ENCODE measurements at regions not wholly inside any gene's neighbourhood (a gene's known extent, or its start where the extent isn't known, plus 50 kb on each side); places are given as distances from the start of the nearest gene placed in this dataset.

DNA sequence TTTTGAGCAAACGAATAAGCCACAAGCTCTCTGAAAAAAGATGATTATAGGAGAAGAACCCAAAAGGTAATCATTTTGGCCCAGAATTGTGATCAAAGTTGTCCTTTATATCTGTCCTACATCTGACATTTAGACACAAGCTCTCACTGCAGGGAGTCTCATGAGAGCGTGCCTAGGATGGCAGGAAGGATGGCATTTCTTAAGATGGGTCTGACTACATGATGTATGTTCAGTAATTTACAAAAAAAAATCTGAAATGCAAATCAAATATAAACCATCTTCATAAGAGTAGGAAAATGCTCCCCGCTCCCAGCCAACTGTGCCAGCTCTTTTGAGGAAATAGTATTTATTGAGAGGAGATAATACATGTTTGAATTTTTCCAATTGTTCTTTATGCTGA is 81.0 kb upstream of the MBNL2 start:
- TF ChIP-seq, protein P1, sequence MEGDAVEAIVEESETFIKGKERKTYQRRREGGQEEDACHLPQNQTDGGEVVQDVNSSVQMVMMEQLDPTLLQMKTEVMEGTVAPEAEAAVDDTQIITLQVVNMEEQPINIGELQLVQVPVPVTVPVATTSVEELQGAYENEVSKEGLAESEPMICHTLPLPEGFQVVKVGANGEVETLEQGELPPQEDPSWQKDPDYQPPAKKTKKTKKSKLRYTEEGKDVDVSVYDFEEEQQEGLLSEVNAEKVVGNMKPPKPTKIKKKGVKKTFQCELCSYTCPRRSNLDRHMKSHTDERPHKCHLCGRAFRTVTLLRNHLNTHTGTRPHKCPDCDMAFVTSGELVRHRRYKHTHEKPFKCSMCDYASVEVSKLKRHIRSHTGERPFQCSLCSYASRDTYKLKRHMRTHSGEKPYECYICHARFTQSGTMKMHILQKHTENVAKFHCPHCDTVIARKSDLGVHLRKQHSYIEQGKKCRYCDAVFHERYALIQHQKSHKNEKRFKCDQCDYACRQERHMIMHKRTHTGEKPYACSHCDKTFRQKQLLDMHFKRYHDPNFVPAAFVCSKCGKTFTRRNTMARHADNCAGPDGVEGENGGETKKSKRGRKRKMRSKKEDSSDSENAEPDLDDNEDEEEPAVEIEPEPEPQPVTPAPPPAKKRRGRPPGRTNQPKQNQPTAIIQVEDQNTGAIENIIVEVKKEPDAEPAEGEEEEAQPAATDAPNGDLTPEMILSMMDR (IDR thresholded peaks at IDR 0.05), result no peak
- TF ChIP-seq POLR2A (IDR thresholded peaks at IDR 0.05), result no peak
